Prostate gland (tissue), 2 donors: ENCODE measurements at regions not wholly inside any gene's neighbourhood (a gene's known extent, or its start where the extent isn't known, plus 50 kb on each side); places are given as distances from the start of the nearest gene placed in this dataset.

Experiments used
- POLR2A ChIP-seq: fragments of 450-650 bp; IDR thresholded peaks from one replicate; pipeline ENCODE4 v1.6.1; 2016; ENCODE audit warnings: antibody characterized with exemption, mild to moderate bottlenecking
- TF ChIP-seq, protein P1 (sequence below), 4 experiments: fragments of 200-600 bp in 2 of 4; fragments of 450-650 bp in 2 of 4; sonication (generic) in 2 of 4; IDR thresholded peaks; 1 replicate in 3 of 4; 2 replicates in 1 of 4; pipeline ENCODE4 v1.5.1; 2016 to 2019; ENCODE audit warnings: antibody characterized with exemption in 4 of 4, mild to moderate bottlenecking in 2 of 4, moderate library complexity in 2 of 4

DNA sequence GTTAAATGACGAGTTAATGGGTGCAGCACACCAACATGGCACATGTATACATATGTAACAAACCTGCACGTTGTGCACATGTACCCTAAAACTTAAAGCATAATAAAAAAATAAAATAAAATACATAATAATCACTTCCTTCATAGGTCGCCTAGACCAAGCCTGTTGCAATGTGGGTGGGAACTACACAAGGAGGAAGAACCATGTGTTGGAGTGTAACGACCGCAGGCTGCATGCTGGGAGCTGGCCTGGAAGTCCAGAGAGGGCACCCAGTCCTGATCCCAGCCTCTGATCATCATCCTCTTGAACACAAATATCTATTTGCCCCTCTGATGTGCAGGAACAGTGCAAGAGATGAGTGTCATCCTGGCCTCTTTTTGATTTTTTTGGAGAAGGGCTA lies 224.7 kb upstream of the ASIC2 start:
- no peak for TF ChIP-seq POLR2A
- TF ChIP-seq, protein P1, sequence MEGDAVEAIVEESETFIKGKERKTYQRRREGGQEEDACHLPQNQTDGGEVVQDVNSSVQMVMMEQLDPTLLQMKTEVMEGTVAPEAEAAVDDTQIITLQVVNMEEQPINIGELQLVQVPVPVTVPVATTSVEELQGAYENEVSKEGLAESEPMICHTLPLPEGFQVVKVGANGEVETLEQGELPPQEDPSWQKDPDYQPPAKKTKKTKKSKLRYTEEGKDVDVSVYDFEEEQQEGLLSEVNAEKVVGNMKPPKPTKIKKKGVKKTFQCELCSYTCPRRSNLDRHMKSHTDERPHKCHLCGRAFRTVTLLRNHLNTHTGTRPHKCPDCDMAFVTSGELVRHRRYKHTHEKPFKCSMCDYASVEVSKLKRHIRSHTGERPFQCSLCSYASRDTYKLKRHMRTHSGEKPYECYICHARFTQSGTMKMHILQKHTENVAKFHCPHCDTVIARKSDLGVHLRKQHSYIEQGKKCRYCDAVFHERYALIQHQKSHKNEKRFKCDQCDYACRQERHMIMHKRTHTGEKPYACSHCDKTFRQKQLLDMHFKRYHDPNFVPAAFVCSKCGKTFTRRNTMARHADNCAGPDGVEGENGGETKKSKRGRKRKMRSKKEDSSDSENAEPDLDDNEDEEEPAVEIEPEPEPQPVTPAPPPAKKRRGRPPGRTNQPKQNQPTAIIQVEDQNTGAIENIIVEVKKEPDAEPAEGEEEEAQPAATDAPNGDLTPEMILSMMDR (IDR thresholded peaks at IDR 0.05), result no peak
